Activated CD8-positive, alpha-beta memory T cell treated with anti-CD3 and anti-CD28 coated beads, Interleukin-2, amount 50 U/mL, for 48 hours (primary cell): ENCODE measurements at regions not wholly inside any gene's neighbourhood (a gene's known extent, or its start where the extent isn't known, plus 50 kb on each side); places are given as distances from the start of the nearest gene placed in this dataset.
"Not testable (repeated sequence)": the region's sequence is repeated elsewhere in the genome, so short reads cannot be mapped to it uniquely, and the experiment has no call there.

ENCODE experiments used
- DNase-seq: peaks from one replicate; pipeline ENCODE4 v3.0.0-alpha.2; 2020

DNA sequence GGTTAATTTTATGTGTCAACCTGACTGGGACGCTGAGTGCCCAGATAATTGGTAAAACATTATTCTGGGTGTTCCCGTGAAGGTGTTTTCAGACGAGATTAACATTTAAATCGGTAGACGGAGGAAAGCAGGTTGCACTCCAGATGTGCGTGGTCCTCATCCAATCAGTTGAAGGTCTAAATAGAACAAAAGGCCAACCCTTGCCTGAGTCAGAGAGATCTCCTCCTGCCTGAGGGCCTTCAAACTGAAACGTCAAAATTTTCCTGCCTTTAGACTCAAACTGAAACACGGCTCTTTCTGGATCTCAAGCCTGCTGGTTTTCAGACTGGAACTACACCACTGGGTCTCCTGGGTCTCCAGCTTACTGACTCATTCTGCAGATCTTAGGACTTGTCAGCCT is 70.9 kb downstream of the NPIPA5 start:
- DNase-seq: not testable (repeated sequence)

DNA sequence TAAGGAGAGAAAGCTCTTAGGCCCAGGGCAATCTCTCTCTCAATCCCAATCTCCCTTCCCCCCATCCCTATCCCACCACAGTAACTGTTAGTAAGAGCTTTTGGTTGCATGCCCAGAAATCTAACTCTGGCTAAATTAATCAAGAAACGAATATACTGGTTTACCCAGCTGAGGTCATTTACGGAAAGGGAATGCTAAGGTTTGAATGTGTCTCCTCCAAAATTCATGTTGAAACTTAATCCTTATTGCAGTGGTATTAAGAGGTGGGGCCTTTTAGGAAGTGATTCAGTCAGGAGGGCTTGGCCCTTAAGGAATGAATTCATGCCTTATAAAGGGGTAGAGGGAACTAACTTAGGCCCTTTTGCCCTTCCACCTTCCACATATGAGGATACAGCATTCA is 72.2 kb downstream of the NPIPA5 start:
- not testable (repeated sequence) for DNase-seq

DNA sequence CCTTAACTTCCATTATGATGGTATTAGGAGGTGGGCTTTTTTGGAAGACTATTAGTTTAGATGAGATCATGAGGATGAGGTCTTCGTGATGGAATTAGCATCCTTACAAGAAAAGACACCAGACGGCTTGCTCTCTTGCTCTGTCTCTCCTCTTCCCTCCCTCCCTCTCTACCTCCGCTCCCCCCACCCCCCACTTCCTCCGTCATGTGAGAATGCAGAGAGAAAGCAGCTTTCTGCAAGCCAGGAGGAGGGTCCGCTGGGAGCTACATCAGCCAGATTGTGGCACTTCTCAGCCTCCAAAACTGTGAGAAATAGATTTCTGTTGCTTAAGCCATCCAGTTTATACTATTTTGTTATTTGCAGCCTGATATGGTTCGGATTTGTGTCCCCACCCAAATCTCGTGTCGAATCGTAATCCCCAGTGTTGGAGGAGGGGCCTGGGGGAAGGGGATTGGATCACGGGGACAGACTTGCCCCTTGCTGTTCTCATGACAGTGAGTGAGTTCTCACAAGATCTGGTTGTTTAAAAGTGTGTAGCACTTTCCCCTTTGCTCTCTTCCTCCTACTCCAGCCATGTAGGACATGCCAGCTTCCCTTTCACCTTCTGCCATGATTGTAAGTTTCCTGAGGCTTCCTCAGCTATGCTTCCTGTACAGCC is 74.3 kb downstream of the NPIPA5 start:
- not testable (repeated sequence) for DNase-seq

DNA sequence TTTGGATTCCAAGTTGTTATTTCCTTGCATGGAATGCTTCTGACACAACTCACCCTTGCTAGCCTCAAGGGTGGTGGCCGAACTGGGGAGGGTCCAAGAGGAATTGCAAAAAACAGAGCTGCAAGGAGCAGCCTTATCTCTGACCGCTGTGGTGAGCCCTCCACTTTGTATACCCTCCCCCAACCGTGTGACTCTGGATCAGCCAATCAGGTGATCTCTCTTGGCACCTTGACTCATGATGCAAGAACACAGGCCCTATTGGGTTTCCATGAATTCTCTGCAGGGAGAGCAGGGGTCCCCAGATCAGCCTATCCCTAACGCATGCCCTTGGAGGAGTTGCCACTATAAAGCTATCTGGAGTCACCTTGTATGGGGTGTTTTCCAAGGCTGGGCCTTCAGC is 81.0 kb downstream of the NPIPA5 start:
- not testable (repeated sequence) for DNase-seq

DNA sequence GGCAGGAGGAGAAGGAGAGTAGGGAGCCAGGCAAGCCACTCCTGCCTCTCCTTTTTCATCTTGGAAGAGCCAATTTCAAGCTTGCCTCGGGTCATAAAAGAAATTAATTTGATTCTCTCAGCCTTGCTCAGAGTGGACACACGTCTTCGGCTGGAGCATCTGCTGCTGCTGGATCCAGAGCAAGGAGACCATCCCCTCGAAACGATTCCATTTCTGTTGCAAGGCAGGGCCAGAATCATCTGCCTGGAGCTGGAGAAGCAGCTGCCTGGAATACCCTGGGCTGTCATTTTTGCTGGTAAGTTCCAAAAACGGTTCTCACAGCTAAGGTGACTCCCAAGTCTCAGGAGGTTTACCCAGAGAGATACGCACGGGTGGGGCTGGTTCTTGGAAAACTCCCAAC is 103.3 kb downstream of the NPIPA5 start:
- not testable (repeated sequence) for DNase-seq

DNA sequence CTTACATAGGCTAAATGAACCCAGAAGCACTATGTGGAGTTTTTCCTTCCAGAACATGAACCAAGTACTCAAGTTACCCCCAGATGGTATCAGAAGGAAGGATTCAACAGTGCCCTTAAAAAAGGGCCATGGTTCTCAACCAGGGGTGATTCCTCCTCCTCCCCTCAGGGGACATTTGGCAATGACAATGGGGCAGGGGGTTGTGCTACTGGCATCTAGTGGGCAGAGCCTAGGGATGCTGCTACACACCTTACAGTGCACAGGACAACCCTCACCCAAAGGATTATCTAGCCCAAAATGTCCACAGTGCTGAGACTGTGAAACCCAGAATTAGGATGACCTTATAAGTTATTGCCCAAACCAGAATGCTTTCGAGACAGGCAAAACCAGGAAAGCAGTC is 104.1 kb downstream of the NPIPA5 start:
- DNase-seq: not testable (repeated sequence)

DNA sequence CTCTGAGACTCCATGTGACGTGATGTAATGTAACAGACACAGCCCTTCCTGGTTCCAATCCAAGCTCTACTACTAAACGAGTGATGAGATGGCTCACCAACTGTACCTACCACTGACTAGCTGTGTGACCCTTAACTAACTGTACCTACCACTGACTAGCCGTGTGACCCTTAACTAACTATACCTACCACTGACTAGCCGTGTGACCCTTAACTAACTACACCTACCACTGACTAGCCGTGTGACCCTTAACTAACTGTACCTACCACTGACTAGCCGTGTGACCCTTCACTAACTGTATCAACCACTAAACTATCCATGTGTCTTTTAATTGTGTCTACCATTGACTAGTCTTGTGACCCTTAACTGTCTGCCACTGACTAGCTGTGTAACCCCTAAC is 111.2 kb downstream of the NPIPA5 start:
- DNase-seq: not testable (repeated sequence)

DNA sequence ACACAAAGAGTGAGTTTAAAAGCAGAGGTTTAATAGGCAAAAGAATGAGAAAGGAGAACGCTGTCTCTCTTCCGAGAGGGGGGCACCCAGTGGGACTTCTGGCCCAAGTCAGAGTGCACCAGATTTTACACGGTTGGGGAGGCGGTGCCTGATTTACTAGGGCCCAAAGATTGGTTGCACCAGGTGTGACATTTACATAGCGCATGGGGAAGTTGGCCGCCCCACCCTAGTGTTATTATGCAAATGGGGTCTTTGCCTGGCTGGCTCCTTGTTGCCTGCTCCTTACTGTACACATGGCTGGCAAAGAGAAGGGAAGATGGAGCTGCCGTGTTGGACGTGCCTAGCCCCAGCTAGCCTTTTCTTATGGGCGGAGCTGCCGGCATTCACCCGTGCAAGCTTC is 115.9 kb downstream of the NPIPA5 start:
- DNase-seq: not testable (repeated sequence)

DNA sequence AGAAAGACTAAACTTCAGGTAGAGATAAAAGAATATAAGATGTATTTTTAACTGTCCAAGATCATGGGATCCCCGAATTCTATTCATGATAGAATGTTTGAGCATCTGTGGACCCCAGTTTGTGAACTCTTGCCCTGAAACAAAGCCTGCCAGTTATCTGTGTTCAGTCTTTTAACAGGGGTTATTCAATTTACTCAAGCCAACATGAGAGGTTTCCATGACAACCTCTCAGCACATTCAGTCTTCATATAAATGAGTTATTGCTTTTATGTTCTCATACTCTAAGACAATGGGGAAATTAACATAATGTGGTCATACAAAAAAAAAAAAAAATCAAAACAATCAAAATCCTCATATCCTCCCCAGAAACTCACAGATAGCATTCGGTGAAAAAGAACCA is 130.1 kb downstream of the NPIPA5 start:
- not testable (repeated sequence) for DNase-seq

DNA sequence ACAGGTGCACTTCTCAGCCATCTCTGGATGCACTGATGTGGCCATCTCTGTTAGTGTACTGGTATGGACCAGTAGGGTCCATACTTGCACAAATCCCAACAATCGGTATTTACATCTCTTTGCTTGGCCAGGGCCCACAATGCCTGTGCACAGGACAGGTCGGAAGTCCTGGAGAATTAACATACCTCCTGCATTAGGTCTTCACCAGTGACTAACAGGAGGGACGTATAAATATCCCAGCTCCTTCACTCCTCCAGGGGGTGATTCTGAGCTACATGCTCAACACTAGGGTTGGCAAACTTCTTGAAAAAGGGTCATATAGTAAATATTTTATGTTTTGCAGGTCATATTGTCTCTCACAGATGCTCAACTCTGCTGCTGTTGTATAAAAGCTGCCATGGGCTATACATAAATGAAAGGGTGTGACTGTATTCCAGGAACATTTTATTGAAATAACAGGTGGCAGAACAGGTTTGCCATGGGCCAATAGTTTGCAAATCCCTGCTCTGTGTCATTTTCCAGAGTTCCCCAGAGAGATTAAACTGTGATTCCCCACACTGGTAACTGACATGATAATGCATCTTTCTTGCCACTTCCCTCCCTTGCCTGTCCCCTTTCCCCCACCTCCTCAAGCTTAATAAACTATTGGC is 141.3 kb downstream of the NPIPA5 start:
- not testable (repeated sequence) for DNase-seq

DNA sequence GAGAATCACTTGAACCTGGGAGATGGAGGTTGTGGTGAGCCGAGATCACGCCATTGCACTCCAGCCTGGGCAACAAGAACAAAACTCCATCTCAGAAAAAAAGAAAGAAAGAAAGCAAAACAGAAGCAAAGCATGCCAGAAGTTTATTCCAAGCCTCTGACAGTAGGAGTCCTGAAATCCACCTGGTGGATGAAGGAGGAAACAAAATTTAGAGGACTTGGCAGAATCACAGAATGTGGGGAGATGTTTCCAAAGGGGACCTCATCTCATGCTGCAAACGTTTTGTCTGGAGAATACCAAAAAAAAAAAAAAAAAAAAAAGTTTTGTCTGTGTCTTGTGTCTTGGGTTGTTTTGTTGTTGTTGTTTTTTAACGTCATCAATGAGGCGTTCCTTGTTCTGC is 141.1 kb upstream of the RRN3 start:
- DNase-seq: not testable (repeated sequence)

DNA sequence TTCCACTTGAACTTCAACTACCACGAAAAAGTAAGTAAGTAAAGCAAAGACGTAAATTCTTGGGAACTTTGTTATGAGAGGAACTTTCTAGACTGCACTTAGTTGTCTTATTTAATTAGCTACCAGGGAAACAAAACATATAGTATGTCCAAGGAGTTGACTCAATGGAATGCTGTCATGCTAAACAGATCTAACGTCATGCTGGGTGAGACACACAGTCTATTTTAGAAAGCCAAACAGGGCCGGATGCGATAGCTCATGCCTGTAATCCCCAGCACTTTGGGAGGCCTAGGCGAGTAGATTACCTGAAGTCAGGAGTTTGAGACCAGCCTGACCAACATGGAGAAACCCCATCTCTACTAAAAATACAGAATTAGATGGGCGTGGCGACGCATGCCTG is 140.6 kb upstream of the RRN3 start:
- not testable (repeated sequence) for DNase-seq

DNA sequence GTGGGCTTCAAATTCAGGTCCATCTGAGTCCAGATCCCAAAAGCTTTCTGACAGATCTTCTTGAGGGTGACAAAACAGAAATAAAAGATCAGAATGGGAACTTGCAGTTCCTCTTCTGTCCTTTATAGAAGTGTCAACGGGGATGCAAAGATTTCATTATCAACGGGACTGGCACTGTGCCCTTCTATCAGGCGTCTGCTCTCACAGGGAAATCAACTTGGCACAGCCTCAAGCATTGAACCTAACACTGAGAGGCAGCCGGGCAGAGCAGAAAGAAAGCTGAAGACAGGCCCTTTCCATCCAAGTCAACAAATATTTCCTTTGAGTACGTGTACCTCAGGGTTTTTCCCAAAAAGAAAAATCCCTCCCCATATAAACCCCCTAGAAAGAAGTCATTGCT is 136.4 kb upstream of the RRN3 start:
- not testable (repeated sequence) for DNase-seq

DNA sequence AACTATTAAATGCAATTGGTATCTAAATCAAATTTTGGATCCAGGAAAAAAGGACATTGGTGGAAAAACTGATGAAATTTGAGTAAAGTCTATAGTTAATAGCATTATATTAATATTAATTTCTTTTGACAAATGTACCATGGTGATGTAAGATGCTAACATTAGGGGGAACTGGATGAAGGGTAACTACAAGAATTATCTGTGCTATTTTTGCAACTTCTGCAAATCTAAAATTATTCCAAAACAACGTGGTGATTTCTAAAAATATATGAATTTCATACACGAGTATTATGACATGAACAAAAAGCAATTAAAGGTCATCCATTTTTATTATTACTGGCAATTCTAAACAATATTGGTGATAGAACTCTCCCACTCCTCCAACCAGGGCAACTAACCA is 135.6 kb upstream of the RRN3 start:
- not testable (repeated sequence) for DNase-seq

DNA sequence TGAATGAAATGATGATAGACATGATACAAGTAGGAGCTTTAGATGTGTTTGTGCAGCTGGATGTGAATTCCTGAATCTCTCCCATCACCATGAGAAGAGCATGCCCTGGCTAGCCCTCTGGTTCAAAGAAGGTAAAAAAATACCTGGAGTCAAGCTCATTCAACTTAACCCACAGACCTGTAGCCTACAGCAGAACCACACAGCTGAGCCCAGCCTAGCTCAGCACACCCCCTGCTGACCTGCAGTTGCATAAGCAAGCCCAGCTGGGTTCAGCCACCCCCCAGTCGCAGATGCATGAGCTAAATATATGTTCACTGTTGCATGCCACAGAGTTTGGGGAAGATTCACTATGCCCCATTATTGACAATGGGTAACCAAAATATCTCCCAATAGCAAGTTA is 130.6 kb upstream of the RRN3 start:
- not testable (repeated sequence) for DNase-seq

DNA sequence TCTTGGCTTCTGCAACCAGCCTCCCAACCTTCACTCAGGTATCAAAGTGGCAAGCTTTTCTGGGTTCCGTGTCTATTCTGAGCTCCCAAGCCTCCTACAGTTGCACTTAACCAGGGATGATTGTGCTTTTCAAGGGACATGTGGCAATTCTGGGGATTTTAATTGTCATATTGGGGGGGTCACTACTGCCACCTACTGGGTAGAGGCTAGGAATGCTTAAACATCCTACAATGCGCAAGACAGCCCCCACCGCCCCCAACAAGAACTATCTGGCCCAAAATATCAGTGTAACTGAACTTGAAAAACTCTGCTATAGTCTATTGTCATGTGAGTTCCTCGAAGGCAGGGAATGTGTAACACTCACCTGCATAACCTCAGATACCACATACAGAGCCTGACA is 129.3 kb upstream of the RRN3 start:
- not testable (repeated sequence) for DNase-seq

DNA sequence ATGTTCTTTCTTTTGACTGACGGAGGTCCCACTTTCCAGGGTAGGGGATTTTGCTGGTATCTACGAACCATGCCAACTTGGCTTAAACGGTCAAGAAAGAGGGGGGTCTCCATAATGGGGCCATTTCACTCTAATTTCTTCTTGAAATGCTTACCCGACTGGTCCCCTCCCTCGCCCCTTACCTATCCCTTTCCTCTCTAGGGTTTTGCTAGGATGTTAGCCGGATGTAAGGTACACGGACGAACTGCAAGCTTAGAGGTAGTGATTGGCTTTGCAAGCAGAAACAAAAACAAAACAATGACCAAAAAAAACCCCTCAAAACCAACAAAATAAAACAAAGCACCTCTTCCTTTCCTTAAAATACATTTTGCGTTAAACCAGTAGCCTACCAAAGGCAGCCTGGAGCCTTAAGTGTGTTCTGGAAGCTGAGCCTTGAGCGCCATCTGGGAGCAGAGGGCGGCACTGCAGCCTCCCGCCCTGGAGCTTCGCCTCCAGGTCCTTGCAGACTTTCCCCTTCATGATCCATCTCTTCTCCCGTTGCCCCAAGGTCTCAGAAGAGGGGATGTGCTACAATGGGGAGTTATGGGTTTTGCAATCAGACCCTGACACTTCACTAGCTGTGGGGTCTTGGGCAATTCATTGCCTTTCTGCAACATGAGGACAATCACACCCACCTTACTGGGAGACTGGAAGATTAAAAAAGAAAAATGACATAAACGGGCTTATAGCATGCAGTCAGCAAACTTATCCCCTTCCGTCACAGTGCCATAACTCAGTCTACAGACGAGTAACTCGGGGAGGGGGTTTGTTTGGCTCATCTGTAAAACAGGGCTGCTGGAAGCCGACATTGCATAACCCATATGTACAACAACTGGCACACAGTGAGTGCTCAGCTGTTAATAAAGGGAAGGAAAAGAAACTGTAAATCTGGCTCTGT is 125.9 kb upstream of the RRN3 start:
- peak; percentile 47 for DNase-seq

DNA sequence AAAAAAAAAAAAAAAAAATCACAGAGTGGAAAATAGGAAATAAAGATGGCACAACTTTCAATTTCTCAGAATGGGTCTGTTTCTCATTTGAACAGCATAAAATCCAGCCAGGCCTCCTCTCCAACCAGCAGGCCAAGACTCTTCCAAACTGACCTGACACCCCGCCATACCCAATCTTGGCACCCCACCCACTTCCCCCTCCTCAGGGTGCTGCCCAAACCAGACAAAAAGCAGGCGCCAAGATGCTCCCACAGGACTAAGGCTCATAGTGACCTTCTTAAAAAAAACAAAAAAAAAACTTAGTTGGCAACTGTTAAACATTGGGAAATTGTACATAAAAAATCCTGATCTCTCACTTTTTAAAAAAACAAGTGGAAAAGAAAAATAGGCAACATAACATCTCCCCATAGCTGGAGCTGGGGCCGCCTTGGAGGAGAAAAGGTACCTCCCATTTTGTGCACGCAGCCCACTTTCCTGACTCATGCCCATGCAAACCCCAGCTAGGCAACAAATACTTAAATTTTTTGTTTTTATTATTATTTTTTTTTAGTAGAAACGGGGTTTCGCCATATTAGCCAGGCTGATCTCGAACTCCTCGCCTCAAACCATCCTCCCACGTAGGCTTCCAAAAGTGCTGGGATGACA is 124.9 kb upstream of the RRN3 start:
- not testable (repeated sequence) for DNase-seq

DNA sequence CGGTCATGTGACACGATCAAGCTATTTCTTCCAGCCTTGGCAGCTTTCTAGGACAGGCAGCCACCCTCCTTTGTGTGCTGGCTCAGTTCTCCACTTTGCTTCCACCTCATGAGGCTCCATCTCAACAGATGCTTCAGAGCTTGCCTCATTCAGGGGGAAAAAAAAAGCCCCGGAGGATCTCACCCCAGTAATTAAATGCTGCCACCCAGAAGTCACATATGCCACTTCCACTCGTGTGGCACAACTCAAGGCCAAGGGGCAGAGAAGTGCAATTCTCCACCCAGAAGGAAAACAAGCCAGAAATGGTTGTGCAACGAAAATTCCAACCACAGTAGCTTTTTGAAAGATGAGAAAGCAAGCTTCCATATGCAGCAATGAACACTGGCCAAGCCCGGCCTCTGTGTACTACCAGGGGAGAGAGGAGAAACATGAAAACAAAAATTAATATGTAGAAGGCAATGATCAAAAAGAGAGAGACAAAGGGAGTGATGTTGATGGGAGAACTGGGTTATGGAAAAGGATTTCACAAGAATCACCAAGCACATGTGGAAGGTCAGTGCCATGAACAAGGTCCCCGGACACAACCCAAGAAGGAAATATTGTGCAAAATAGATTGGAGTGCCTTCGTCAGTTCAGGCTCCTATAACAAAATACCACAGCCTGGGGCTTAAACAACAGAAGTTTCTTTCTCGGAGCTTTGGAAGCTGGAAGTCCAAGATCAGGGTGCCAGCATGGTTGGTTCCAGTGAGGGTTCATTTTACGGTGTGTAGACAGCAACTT is 113.3 kb upstream of the RRN3 start:
- DNase-seq: not testable (repeated sequence)

DNA sequence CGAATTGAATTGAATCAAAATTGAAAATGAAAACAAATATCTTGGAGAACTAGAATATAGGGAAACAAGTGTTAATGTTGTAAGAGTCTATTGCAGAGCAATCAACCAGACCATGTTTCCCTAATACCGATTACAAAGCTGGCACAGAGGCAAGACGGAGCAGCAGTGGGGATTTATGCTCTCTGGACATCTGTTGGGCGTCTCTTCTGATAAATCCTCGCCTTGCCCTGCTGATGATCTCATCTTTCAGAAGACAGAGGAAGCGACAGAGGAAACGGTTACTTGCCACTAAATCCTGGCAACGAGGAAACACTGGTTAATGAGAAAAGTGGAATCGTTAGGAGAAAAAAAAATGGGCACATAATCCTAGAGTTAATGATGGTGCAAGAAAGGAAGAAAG is 112.4 kb upstream of the RRN3 start:
- not testable (repeated sequence) for DNase-seq

DNA sequence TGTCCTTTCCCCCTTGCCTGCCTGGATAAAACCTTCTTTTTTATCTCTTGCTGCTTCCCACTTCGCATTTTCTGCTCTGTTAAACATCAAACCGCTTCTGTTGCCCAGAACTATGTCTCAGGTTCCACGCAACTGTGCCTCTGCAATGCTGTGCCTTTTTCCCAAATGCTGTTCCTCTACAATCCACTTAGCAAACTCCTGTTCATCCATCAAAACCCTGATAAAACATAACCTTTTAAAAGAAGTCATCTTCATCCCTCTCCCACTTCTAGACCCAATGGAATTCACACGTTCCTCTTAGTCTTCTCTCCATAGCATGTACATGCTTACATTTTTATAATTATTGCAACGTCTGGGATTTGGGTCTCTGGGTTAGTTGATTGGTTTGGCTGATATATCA is 111.9 kb upstream of the RRN3 start:
- not testable (repeated sequence) for DNase-seq

DNA sequence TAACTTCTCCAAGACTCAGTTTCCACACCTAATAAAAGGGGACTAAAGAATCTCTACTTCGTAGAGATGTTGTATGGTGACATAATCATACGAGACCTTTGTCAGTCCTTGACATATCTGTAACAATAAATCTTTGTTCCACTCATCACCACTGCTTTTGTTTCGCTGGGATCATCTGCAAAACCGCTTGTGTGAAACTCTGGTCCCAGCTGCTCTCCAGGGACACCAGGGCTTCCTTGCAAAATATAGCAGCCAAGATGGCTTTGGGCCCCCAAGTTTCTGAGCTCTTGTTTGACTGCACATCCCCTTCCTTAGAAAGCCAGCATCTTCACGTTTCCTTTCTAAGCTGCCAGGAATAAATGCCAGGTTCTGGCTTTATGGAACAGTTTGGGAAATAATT is 110.5 kb upstream of the RRN3 start:
- DNase-seq: not testable (repeated sequence)
